RWPE2 (cell line): ENCODE measurements at regions not wholly inside any gene's neighbourhood (a gene's known extent, or its start where the extent isn't known, plus 50 kb on each side); places are given as distances from the start of the nearest gene placed in this dataset.

Experiments used
- ATAC-seq: fragments of 200-7000 bp; cut with Tn5 transposase; 3 replicates; pipeline ENCODE4 v1.9.1; 2021; ENCODE audit warnings: low read depth
- DNase-seq: peaks from one replicate; pipeline ENCODE4 v3.0.0-alpha.2; 2020; ENCODE audit warnings: low spot score
- H3K27ac ChIP-seq: fragments of 450-650 bp; 2 replicates; pipeline ENCODE4 v1.5.1; 2017; ENCODE audit warnings: mild to moderate bottlenecking; ENCODE audit not compliant: poor library complexity, severe bottlenecking
- H3K27me3 ChIP-seq: fragments of 250-450 bp; sonication (Bioruptor Pico); 2 replicates; pipeline ENCODE4 v1.5.1; 2021; ENCODE audit warnings: mild to moderate bottlenecking, moderate library complexity; ENCODE audit not compliant: insufficient read depth, poor library complexity, severe bottlenecking
- H3K36me3 ChIP-seq: fragments of 250-450 bp; sonication (Bioruptor Pico); 2 replicates; pipeline ENCODE4 v1.5.1; 2020; ENCODE audit warnings: low read depth, mild to moderate bottlenecking, moderate library complexity
- H3K4me1 ChIP-seq: fragments of 250-450 bp; sonication (Bioruptor Pico); 2 replicates; pipeline ENCODE4 v1.5.1; 2021; ENCODE audit warnings: mild to moderate bottlenecking, moderate library complexity; ENCODE audit not compliant: insufficient read depth, poor library complexity, severe bottlenecking
- H3K4me3 ChIP-seq: fragments of 250-450 bp; sonication (Bioruptor Pico); 2 replicates; pipeline ENCODE4 v1.5.1; 2021; ENCODE audit warnings: mild to moderate bottlenecking, moderate library complexity; ENCODE audit not compliant: severe bottlenecking
- H3K9me3 ChIP-seq: fragments of 250-450 bp; sonication (Bioruptor Pico); 2 replicates; pipeline ENCODE4 v1.5.1; 2021; ENCODE audit warnings: mild to moderate bottlenecking, moderate library complexity; ENCODE audit not compliant: severe bottlenecking
- CTCF ChIP-seq: fragments of 450-650 bp; IDR thresholded peaks from one replicate; pipeline ENCODE4 v1.5.1; 2017; ENCODE audit warnings: mild to moderate bottlenecking, moderate library complexity; ENCODE audit not compliant: poor library complexity, severe bottlenecking

- H3K27ac ChIP-seq: no peak overlapping the region
- ATAC-seq (no peak), DNase-seq (no peak)
- H3K36me3 ChIP-seq: no peaks in the 10 kb centered on the region
- no peaks in the 10 kb centered on the region for H3K27me3 ChIP-seq
- no peak overlapping the region for H3K4me3 ChIP-seq
- TF ChIP-seq CTCF: no peak
- H3K4me1 ChIP-seq: no peaks in the 10 kb centered on the region
- H3K9me3 ChIP-seq: no peaks in the 10 kb centered on the region
Measured at GRCh38 chr21:27110956-27111355, 144.1 kb upstream of the ADAMTS5 start.

GRCh38 chr21:27108701-27109100 is 141.8 kb upstream of the ADAMTS5 start:
- DNase-seq (no peak), ATAC-seq (no peak)
- Histone ChIP-seq H3K4me3 (no peak overlapping the region), H3K27ac (no peak overlapping the region), H3K9me3 (no peaks in the 10 kb centered on the region), H3K4me1 (no peaks in the 10 kb centered on the region), H3K27me3 (no peaks in the 10 kb centered on the region), H3K36me3 (no peaks in the 10 kb centered on the region)
- no peak for TF ChIP-seq CTCF

- ATAC-seq: peak; percentile 40; the same call in 2 of the 3 replicates
- H3K9me3 ChIP-seq: no peaks in the 10 kb centered on the region
- no peak for TF ChIP-seq CTCF
Measured at GRCh38 chr21:27108228-27108627, 141.3 kb upstream of the ADAMTS5 start.

GRCh38 chr21:27104846-27105431 is 138.1 kb upstream of the ADAMTS5 start:
- no peak for DNase-seq

More at GRCh38 chr21:27108228-27108627, 141.3 kb upstream of the ADAMTS5 start:
- Histone ChIP-seq H3K4me1 (no peaks in the 10 kb centered on the region), H3K4me3 (no peak overlapping the region), H3K36me3 (no peaks in the 10 kb centered on the region), H3K27me3 (no peaks in the 10 kb centered on the region), H3K27ac (no peak overlapping the region)
- DNase-seq: no peak

More at GRCh38 chr21:27104846-27105431, 138.1 kb upstream of the ADAMTS5 start:
- no peaks in the 10 kb centered on the region for H3K27me3 ChIP-seq
- no peaks in the 10 kb centered on the region for H3K9me3 ChIP-seq
- no peak overlapping the region for H3K4me3 ChIP-seq
- H3K27ac ChIP-seq: no peak overlapping the region
- no peaks in the 10 kb centered on the region for H3K36me3 ChIP-seq
- ATAC-seq: no peak
- TF ChIP-seq CTCF: no peak
- H3K4me1 ChIP-seq: no peaks in the 10 kb centered on the region
